ENCODE measurements at regions not wholly inside any gene's neighbourhood (a gene's known extent, or its start where the extent isn't known, plus 50 kb on each side); places are given as distances from the start of the nearest gene placed in this dataset.

DNA sequence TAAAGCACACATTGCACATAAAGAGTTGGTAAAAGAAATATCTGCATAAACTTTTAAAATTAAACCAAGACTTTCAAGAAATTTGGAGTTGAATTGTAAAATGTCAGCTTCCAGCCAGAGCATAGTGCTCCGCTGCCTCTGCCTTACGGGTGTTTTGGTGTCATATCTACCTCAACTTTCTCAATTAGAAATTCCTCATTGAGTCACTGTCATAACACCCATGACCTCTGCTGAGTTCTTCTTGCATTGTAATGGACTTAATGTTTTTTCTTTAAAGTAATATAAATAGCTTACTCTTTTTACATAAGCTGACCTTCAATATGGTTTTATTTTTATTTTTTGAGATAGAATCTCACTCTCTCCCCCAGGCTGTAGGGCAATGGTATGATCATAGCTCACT lies 551.0 kb upstream of the NBEA start:
- no peaks in the 10 kb centered on the region for H3K27me3 Mint-ChIP-seq
- no peaks in the 10 kb centered on the region for H3K9me3 Mint-ChIP-seq
- no peaks in the 10 kb centered on the region for H3K36me3 Mint-ChIP-seq
- H3K4me1 Mint-ChIP-seq = no peaks in the 10 kb centered on the region
- H3K4me3 Mint-ChIP-seq = no peak overlapping the region
- H3K27ac Mint-ChIP-seq = no peak overlapping the region

DNA sequence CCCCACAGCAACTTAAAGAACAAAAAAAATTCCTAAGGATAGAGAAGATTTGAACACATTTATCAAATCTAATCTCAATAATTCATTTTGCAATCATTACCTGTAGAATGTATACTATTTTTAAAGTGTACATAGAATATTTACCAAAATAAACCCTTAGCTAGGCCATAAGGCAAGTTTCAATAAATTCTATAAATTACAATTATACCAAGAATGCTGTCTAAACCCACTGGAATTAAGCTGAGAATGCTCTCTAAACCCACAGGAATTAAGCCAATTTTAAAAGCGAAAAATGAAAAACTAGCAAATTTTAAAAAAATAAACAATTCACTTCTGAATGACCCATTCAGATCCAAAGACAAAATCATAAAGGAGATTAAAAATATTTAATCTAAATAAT lies 540.4 kb upstream of the NBEA start:
- H3K4me3 Mint-ChIP-seq = no peak overlapping the region
- H3K27me3 Mint-ChIP-seq = no peaks in the 10 kb centered on the region
- H3K9me3 Mint-ChIP-seq = peaks cover 11% of the 10 kb centered on the region
- no peaks in the 10 kb centered on the region for H3K36me3 Mint-ChIP-seq
- H3K4me1 Mint-ChIP-seq = no peaks in the 10 kb centered on the region
- H3K27ac Mint-ChIP-seq = no peak overlapping the region

DNA sequence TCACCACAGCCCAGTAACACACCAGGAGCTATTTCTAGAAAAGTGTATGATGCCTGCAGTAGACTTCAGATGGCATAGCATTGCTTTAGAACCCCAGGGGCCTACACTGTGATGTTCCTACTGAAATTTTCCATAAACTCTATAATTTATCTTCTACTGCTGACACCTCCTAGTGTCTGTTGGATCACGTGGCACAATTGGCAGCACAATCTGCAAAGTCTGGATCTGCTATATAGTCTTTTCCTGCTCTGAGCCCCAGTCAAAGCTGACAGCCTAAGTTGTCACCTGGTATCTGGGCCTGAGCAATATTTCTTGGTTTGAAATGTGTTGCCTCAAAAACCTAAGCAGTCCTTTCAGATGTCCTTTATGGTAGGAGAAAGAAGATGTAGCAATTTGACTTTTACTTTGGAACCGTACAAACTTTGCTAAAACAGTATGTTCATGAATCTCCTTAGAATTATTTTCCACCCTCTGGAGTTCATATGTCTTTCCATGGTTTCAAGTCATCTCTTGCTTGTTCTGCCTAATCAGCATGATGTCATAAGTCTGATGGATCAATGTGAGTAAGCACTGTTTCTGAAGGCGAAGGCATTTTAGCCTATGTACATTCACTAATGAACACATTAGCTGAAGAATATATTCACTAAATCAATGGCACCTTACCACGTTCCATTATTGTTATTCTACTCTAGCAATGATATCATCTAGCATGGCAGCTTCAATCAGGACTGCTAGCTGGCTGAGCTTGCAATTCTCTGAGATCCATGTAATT lies 536.5 kb upstream of the NBEA start:
- H3K36me3 Mint-ChIP-seq = no peaks in the 10 kb centered on the region
- no peaks in the 10 kb centered on the region for H3K9me3 Mint-ChIP-seq
- no peak overlapping the region for H3K27ac Mint-ChIP-seq
- H3K4me1 Mint-ChIP-seq = no peaks in the 10 kb centered on the region
- no peak overlapping the region for H3K4me3 Mint-ChIP-seq
- H3K27me3 Mint-ChIP-seq = no peaks in the 10 kb centered on the region

DNA sequence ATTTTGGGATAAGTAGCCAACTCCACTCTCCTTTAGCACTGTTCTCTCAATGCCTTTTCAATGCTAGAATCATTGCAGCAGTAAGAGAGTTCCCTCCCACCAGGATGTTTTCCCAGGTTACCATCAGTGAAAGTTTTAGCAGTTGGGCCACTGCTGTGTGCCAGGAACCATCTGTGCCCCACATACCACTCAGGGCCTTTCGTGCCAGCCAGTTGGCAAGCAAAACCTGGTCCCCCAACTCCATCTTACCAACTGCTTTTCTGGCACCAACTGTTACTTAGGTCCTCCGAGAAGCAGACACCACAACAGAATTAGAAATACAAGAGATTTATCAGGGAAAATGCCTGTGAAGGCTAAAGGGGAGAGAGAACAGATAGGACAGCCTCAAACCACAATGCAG lies 533.4 kb upstream of the NBEA start:
- no peak overlapping the region for H3K27ac Mint-ChIP-seq
- H3K4me1 Mint-ChIP-seq = no peaks in the 10 kb centered on the region
- no peaks in the 10 kb centered on the region for H3K36me3 Mint-ChIP-seq
- no peak overlapping the region for H3K4me3 Mint-ChIP-seq
- no peaks in the 10 kb centered on the region for H3K9me3 Mint-ChIP-seq
- H3K27me3 Mint-ChIP-seq = no peaks in the 10 kb centered on the region

DNA sequence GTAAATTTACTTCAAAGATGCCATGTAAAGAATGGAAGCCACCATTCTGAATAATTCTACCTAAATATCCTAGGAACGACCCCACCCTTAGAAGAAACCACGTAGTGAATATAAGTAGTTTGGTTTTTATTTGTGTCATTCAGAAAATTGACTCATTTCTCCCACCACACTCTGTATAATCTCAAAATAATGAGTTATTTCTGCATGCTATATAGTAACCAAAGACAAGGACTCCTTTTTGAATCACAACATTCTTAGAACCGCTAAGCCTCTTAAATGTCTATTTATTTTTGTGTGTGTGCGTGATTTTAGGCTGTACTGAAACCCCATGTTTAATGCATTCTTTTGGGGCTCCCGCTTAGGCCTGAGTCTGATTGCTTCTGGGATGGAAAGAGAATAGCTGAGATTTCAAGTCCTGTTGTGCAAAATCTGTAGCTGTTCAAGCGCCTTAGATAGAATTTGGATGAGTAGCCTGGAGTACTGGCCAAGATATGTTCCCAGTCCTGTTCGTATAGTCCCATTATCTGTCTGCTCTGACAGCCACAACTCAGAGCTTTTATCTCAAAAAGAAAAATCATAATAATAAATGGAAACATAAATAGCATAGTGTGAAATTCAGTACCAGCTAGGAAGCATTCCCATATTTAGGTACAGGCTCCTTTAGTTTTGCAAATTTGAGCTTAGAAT lies 532.4 kb upstream of the NBEA start:
- no peak overlapping the region for H3K4me3 Mint-ChIP-seq
- H3K9me3 Mint-ChIP-seq = no peaks in the 10 kb centered on the region
- H3K27ac Mint-ChIP-seq = no peak overlapping the region
- no peaks in the 10 kb centered on the region for H3K4me1 Mint-ChIP-seq
- H3K27me3 Mint-ChIP-seq = no peaks in the 10 kb centered on the region
- no peaks in the 10 kb centered on the region for H3K36me3 Mint-ChIP-seq

DNA sequence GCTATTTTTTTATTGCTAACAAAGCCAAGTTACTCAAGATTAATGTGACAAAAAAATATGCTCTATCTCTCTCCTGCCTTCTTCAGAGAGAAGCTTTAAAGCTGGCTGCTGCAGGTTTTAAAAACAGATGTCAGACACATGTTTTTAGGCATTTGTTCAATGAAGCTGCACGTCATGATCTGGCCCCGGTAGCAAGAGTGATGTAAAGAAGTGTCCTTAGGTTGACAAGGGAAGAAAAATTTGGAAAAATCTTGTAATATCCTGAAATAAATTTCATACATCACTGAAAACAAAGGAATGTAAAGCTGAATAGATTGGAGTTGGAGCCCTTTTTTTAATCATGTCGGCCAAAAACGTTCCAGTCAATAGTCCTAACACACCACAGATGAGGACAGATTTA lies 531.4 kb upstream of the NBEA start:
- Mint-ChIP-seq H3K27ac (no peak overlapping the region), H3K4me1 (no peaks in the 10 kb centered on the region), H3K36me3 (no peaks in the 10 kb centered on the region), H3K4me3 (no peak overlapping the region), H3K9me3 (no peaks in the 10 kb centered on the region), H3K27me3 (no peaks in the 10 kb centered on the region)

DNA sequence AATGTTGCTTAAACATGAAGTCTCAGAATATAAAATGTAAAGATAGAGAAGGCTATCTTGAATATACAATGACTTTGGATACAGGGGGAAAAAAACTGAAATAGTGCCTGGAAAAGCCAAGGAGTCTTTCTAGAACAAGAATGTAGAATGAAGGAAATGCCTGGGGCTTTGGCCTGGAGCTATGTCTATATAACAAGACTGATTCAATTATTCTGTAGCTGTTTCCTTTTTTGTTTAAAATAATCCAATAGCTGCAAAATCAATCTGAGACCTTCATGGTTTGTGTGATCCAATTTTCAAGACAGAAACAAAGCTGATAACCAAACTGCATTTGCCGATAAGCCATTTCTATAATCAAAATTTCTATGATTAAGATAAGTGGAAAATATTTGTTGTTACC lies 530.9 kb upstream of the NBEA start:
- no peaks in the 10 kb centered on the region for H3K27me3 Mint-ChIP-seq
- no peak overlapping the region for H3K4me3 Mint-ChIP-seq
- H3K36me3 Mint-ChIP-seq = no peaks in the 10 kb centered on the region
- no peaks in the 10 kb centered on the region for H3K9me3 Mint-ChIP-seq
- no peaks in the 10 kb centered on the region for H3K4me1 Mint-ChIP-seq
- H3K27ac Mint-ChIP-seq = no peak overlapping the region

DNA sequence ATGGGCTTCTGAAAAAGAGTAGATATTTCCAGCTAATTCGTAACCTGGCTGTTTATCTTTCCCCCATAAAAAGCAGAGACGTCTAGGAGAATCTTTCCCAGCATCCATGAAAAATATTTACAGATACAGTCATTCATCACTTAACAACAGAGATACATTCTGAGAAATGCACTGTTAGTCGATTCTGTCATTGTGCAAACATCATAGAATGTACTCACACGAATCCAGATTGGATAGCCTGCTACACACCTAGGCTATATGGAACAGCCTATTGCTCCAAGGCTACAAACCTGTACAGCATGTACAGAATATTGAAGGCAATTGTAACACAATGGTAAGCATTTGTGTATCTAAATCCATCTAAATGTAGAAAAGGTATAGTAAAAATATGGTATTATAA lies 530.2 kb upstream of the NBEA start:
- Mint-ChIP-seq H3K27ac (no peak overlapping the region), H3K36me3 (no peaks in the 10 kb centered on the region), H3K27me3 (no peaks in the 10 kb centered on the region), H3K4me1 (no peaks in the 10 kb centered on the region), H3K4me3 (no peak overlapping the region), H3K9me3 (no peaks in the 10 kb centered on the region)

DNA sequence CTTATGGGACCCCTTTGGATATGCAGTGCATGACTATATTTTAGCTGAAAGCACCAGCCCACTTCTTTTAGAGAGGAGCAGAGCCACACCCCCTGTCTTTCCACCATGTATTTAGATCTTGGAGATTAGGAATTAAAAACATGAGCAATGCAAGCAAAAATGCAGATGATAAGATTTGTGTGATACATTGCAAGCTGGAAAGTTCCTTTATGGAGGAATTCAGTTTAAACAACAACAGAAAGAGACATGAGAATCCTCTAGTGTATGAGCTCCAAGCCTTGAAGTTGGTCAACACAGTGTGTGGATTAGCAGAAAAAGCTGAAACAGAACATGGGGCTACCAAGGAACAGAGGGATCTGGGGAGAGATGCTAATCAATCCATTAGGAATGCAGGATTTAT lies 529.8 kb upstream of the NBEA start:
- H3K27ac Mint-ChIP-seq = no peak overlapping the region
- H3K36me3 Mint-ChIP-seq = no peaks in the 10 kb centered on the region
- H3K9me3 Mint-ChIP-seq = no peaks in the 10 kb centered on the region
- H3K4me1 Mint-ChIP-seq = no peaks in the 10 kb centered on the region
- no peak overlapping the region for H3K4me3 Mint-ChIP-seq
- no peaks in the 10 kb centered on the region for H3K27me3 Mint-ChIP-seq

DNA sequence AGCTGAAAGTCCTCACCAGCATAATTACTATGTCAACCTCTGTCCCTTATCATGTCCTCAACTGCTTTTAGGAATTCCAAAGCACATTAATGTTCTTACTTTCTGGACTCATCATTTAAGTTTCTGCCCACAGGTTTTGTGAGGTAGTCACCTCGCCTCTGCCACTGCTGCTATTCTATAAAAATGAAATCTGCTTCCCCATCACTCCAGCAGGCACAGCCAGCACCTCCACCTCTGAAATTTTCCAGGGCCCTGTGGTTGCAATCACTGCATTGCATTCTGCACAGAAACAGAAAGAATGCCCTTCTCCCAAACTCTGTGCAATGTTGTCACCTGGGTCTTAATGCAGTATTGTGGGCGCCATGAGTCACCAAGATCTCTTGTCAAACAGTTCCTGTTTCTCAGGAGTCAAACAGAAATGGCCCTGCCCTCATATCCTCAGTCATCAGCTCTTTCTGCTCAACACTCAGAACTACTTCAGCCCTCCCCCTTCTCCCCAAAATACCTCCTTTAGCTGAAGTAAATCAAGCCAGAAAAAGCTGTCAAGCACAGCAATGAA lies 529.2 kb upstream of the NBEA start:
- Mint-ChIP-seq H3K27ac (no peak overlapping the region), H3K36me3 (no peaks in the 10 kb centered on the region), H3K4me1 (no peaks in the 10 kb centered on the region), H3K4me3 (no peak overlapping the region), H3K27me3 (no peaks in the 10 kb centered on the region), H3K9me3 (no peaks in the 10 kb centered on the region)

DNA sequence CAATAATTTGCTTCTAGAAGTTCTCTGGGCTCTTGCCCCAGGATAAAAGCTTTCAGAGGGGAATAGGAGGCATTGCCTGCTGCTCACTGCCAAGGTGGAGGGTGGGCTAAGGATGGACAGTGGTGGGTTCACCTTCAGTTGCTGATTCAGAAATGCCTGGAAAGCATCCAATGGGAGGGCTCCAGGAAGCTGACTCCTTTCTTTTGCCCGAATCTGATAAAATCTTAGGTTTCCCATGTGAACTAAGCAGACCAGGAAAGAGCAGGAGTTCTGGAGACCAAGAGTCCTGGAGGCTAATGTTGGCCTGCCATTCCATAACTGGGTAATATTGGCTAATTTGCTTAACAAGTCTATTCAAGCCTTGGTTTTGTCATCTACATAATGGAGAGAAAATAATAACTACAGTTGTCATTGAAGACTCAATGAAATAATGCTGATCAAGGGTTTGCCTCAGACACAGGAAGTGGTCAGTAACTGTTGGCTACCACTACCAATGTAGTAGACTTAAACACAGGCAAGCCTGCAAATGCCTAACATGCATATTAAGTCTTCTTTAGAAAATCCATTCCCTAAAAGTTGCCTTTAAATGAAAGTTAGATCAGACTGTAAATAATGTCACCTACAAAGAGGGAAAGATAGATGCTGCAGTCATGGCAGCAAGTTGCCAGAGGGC lies 528.4 kb upstream of the NBEA start:
- no peaks in the 10 kb centered on the region for H3K9me3 Mint-ChIP-seq
- H3K4me1 Mint-ChIP-seq = no peaks in the 10 kb centered on the region
- H3K36me3 Mint-ChIP-seq = no peaks in the 10 kb centered on the region
- no peak overlapping the region for H3K4me3 Mint-ChIP-seq
- H3K27ac Mint-ChIP-seq = no peak overlapping the region
- no peaks in the 10 kb centered on the region for H3K27me3 Mint-ChIP-seq

DNA sequence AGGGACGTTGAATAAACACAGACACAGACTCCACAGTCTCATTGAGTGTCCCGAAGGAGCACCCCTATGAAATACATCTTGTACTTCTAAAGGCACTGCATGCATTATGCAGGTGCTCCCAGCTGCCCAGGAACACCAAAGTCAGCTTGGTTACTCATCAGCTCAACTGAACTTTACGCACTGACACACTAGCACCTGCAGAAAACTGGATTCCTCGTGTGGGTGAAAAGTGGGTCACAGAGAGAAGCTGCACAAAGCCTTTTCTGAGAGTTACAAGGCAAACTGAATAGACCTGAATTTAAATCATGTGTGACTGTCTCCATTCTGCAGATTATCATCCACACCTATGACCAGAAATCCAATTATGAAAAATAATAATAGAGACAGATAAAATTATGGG lies 527.5 kb upstream of the NBEA start:
- Mint-ChIP-seq H3K36me3 (no peaks in the 10 kb centered on the region), H3K4me3 (no peak overlapping the region), H3K9me3 (no peaks in the 10 kb centered on the region), H3K27me3 (no peaks in the 10 kb centered on the region), H3K27ac (no peak overlapping the region), H3K4me1 (no peaks in the 10 kb centered on the region)

DNA sequence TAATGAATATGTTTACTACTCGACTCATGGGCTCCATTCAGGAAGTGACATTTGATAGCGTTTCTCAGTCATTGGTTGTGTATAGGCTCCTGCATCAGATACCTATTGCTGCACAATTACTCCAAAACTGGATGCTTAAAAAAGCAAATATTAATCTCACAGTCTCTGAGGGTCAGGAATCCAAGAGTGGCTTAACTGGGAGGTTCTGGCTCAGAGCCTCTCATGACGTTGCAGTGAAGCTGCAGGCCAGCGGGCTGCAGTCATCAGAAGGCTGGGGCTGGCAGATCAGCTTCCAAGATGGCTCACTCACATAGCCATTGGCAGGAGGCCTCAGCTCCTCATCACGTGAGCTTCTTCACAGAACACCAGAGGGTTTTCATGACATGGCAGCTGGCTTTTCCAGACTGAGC lies 525.1 kb upstream of the NBEA start:
- Mint-ChIP-seq H3K9me3 (no peaks in the 10 kb centered on the region), H3K4me3 (no peak overlapping the region), H3K27ac (no peak overlapping the region), H3K27me3 (no peaks in the 10 kb centered on the region), H3K36me3 (no peaks in the 10 kb centered on the region), H3K4me1 (no peaks in the 10 kb centered on the region)

DNA sequence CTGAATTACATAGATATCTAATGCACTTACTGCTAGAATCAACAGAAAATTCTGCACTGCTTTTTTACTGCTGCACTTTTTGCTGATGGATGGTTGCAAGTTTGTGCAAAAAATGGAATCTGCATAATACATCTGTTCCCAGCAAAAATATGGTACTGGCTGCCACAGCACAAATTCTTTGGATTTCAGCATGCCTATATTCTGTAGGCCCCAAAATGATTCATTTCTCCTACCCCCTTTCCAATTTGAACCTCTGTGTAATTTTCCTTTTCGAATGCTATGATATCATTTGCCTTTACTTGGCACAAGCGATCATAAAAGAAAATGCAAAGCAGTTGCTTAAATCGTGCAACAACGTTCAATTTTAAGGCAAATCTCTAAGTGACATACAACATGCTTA lies 524.2 kb upstream of the NBEA start:
- Mint-ChIP-seq H3K27ac (no peak overlapping the region), H3K4me1 (no peaks in the 10 kb centered on the region), H3K27me3 (no peaks in the 10 kb centered on the region), H3K36me3 (no peaks in the 10 kb centered on the region), H3K4me3 (no peak overlapping the region), H3K9me3 (no peaks in the 10 kb centered on the region)

DNA sequence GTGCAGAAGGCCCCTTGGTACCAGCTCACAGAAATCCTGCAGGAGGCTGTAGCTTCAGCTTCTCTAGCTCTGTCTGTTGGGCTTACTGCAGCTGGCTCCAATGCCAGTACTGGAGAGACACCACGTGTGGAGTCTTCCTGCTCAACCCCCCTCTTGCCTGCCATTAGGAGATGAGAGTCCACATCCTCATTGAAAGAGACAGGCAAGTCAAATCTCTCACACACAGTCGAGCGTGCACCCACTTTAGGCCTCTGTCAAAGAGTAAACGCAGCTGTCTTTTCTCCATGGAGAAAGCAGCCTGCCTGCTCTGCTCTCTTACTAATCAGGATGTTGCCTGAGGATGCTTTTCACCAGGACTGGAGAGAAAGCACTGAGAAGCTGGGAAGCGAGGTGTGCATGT lies 523.0 kb upstream of the NBEA start:
- H3K4me3 Mint-ChIP-seq = no peak overlapping the region
- H3K27me3 Mint-ChIP-seq = no peaks in the 10 kb centered on the region
- H3K27ac Mint-ChIP-seq = no peak overlapping the region
- H3K9me3 Mint-ChIP-seq = no peaks in the 10 kb centered on the region
- H3K36me3 Mint-ChIP-seq = no peaks in the 10 kb centered on the region
- no peaks in the 10 kb centered on the region for H3K4me1 Mint-ChIP-seq

DNA sequence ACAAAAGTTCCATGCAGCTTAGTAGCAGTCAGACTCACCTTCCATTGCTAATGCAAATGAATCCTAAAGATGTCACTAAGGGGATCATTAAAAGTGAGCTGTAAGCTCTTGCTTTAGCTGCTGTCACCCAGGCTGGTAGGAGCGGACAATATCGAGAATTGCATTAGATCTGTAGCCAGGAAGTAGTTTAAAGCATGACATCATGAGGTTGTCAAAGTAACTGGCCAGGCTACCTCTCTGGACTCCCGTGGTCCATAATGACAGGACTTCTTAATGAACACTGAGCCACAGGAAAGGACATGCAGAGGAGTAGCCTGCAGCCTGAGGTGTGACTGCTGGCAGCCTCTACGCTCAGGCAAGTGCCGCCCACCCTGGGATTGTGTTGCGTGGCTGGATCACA lies 522.3 kb upstream of the NBEA start:
- H3K4me1 Mint-ChIP-seq = no peaks in the 10 kb centered on the region
- H3K36me3 Mint-ChIP-seq = no peaks in the 10 kb centered on the region
- no peak overlapping the region for H3K27ac Mint-ChIP-seq
- H3K27me3 Mint-ChIP-seq = no peaks in the 10 kb centered on the region
- H3K4me3 Mint-ChIP-seq = no peak overlapping the region
- no peaks in the 10 kb centered on the region for H3K9me3 Mint-ChIP-seq
